HG02610 (cell line): ENCODE measurements at regions not wholly inside any gene's neighbourhood (a gene's known extent, or its start where the extent isn't known, plus 50 kb on each side); places are given as distances from the start of the nearest gene placed in this dataset.
"Not testable (repeated sequence)": the region's sequence is repeated elsewhere in the genome, so short reads cannot be mapped to it uniquely, and the experiment has no call there.

Source experiments
- ATAC-seq: cut with Tn5 transposase; IDR thresholded peaks from one replicate; pipeline ENCODE4 v1.9.1; 2021; ENCODE audit warnings: mild to moderate bottlenecking, moderate library complexity; ENCODE audit not compliant: unreplicated experiment

DNA sequence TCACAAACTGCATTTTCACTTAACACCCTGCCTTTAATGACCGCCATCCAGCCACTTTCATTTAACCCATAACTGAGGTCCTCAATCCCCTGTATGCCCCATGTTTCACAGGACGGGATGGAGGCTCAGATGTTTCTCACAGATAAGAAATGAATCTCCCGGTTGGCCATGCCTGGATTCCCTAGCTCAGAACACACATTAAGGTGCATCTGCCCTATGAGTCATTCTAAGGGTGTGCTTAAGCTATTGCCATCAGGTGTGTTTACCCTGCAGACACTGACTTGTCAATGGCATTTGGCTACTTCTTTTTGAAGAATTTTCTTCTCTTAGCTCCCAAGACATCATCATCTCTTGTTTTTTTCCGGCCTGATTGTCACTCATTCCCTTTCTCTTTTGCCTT, 222.6 kb upstream of the SMIM31 start:
- no peak for ATAC-seq

DNA sequence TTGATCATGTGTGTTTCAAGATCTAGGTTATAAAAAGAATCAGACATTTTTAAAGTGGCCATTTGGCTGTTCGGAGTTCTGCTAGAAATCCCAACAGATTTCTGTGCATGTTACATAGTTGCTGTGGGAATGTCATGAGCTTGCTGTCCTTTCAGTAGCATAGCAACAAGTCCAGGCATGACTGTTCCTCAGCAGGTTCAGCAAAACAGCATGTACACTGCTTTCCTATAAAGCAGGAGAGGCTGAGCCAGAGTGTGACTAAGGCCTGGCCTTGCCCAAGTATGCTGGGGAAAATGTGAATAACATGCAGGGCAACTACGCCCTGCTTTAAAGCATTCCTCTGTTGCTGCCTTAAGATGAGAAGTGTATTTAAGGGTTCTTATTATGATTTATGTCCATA, 217.1 kb upstream of the SMIM31 start:
- no peak for ATAC-seq

DNA sequence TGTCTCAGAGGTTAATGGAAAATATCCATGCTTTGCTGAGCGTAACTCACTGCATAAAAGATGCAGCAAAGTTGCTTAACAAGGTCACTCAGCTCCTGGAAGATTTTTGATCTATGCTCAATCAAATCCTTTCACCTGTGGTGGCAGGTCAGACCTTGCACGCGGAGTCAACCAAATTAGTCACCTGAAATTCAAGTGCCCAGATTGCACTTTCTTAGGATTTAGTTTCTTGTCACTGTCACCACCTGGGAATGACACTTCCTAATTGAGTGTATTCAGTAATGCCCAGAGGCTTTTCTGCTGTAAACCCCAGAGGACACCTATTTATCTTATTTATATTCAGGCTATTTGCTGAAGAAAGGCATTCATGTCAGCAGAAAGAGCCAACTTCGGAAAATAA, 215.8 kb upstream of the SMIM31 start:
- no peak for ATAC-seq

DNA sequence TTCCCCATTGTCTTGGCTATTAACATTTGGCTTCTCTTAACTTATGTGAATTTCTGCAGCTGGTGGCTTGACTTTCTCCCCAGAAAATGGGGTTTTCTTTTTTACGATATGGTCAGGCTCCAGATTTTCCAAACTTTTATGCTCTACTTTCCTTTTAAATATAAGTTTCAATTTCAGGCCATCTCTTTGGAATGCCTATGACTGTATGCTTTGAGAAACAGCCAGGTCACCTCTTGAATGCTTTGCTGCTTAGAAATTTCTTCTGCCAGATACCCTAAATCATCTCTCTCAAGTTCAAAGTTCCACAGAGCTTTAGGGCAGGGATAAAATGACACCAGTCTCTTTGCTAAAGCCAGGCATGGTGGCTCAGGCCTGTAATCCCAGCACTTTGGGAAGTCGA, 212.9 kb upstream of the SMIM31 start:
- ATAC-seq: no peak

DNA sequence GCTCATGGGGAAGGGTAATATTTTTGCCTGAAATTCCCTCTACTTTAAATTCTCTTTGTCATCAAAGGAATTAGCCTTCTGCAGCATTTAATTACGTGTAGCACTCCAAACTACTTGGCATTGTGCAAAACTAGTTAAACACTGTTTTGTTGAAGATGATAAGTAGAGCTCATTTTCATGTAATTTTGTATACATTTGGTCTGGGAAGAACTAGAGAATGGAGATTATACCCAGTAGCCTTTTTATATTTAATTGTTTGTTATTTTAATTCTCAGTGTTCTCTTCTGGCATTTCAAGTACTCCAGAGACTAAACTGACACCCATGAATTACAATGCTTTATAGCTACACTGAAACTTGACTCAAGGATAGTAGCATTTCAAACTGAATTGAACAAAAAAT, 211.5 kb upstream of the SMIM31 start:
- ATAC-seq: no peak

DNA sequence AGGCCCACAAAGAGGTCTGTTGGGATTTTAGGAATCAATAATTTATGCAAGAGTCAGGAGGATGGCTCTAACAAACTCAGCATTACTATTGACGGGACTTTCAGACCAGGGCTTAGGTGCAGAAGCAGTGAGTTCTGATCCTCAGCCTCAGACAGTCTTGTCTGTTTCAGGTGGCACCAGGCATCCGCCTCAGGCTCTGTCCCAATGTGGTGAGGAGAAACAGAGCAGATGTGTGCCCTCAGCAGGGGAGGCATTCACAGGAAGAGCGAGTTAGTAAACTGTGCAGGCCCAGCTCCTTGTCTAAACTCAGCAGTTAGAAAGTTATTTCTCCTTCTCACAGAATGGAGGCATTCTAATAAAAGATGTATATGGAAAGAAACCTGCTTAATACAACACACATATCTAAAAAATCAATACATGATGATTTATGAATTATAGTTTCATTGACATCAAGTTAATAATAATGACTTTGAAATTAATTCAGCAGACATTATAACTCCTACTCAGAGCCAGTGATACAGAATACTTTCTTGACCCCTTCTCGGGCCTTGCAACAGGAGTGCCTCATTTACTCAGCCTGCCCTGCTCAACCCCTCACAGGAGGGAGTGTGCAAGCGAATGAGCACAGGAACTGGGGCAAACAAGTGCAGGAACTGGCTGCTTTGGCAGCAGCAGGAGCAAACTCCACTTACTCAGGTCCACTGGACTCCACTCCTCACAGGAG, 202.8 kb upstream of the SMIM31 start:
- no peak for ATAC-seq

DNA sequence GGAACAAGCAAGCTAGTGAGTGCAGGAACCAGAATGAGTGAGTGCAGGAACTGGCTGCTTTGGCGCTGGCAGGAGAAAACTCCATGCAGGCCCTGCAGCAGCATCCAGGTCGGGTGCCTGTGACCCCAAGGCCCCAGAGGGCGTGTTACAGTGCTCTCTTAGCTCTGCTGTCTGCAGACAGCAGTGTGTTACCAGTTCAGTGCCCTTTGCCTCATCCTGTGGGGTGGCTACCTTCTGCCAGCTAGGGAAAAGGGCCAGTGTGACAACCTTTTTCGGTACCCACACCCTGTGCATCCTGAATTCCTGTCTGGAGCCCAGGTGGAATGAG, 202.3 kb upstream of the SMIM31 start:
- ATAC-seq: no peak

DNA sequence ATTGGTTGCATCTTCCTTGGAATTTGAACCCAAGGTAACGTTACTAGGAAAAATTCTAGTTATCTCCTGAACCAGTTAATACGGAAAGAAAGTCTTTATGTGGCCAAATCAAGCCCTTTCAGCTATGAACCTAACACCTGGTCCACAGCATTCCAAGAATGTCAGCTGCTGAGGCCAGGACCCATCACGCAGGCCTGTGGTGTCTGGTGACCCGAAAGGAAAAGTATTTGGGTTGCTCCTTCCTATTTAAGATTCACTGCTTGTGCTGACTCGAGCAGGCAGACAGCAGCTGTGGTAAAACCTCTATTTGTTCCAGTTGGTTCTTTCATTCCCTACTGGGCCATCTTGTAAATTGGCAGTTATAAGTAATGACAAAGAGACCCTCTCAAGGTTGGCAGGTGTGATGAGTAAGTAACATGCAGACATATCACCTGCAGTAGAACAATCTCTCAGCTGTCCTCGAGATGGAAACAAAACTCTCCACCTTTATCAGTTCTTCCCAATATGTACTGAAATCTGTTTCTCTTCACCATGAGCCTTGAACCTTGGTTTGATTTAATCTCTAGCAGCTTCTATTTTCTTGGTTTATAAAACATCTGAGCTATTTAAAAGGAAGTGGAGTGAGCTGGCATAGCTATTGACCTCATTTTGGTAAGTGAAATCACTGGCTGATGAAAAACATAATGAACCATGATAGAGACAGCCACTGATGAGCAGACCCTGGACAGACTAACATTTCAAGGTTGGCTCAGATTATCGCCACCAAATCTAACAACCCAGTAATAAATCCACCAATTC, 182.1 kb upstream of the SMIM31 start:
- ATAC-seq: no peak

DNA sequence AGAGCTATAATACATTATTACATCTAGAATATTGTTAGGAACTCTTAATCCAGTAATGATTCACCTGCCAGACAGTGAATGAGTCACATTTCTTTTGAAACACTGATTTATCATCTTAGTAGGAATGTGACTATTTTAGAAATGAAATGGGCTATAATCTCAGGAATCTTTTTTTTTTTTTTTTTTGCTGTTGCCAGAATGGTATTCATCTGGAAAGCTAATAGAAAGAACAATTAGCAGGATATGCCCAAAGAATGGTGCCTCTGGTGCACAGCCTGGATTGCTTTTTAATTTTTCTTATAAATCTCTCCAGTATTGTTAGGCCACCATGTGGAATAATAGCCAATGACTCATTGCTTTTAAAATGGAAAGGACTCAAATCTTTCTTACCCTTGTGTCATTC, 181.1 kb upstream of the SMIM31 start:
- ATAC-seq: no peak

DNA sequence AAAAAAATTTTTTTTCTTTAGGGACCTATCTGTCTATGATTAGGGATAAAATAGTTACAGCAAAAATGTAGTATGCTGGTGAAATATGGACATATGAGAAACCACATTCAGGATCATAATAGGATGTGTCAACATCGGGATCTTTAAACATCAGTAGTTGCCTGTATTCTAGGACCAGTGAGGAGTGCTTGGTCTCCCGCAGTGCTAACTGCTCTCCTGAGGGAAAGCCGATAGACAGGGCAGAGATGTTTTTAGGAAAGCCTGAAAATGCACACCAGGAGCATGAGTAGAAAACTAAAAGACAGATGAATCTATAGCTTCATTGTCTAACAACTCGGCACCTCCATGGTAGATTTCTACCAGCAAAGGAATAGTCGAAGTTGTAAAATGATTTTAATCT, 178.1 kb upstream of the SMIM31 start:
- no peak for ATAC-seq

DNA sequence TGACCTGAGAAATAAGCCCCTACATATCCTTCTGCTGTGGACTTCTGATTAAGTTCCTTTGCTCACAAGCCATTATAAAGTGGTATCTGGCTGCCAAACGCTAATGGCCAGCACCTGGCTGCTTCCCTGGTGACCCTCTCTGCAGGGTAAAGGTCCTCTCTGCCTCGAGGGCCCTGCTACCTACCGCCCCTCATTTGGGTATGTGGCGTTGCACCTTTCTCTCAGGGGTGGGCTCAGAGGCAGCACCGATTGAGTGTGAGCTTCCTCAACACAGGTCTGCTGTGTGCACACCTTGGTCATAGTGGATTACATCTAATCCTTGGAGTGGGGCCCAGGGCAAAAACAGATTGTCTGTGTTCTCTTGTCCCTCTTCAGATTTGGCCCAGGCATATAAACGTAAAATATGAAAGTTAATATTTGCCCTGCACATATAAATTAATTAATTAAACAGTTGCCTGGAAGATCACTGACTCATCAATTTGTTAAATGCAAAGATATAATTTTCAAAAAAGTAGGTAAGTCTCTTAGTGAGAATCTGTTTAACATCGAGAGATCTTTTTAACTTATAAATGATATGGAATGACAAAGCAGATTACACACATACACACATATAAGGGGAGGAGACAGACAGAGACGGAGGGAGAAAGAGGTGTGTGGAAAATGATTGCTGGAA, 174.5 kb upstream of the SMIM31 start:
- ATAC-seq: no peak

DNA sequence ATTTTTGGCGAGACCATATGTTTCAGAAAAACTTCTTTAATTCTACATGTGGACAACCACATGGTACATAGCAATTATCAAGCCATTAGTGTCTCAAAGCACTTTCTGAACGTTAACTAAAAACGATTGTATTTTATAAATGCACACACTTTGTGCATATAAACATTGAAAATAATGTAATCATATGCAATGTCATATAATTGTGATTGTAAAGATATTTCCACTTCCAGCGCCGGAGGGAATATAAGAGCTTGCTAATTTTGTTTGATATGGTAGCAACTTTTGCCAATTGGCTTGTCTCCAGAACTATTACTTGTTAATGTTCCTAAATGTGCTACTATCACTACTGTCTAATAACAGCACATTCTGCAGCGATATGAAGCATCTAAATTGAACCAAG, 162.3 kb upstream of the SMIM31 start:
- ATAC-seq: no peak

DNA sequence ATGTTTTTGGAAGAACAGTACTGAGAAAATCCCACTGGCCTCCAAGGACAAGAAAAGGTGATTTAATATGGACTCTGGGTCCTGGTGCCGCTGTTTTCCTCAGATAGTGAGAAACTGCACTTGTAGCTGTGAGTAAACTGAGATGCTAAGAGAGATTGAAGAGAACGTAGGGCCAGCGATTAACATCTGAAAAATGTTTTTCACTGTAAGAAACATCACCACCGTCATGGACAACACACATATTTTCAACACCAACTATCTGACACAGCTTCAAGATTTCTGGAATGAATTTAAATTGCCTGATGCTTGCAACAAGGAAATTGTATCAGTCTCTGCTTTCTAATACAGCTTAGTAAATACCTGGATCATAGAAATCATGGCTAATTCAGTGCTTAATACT, 158.2 kb upstream of the SMIM31 start:
- no peak for ATAC-seq

DNA sequence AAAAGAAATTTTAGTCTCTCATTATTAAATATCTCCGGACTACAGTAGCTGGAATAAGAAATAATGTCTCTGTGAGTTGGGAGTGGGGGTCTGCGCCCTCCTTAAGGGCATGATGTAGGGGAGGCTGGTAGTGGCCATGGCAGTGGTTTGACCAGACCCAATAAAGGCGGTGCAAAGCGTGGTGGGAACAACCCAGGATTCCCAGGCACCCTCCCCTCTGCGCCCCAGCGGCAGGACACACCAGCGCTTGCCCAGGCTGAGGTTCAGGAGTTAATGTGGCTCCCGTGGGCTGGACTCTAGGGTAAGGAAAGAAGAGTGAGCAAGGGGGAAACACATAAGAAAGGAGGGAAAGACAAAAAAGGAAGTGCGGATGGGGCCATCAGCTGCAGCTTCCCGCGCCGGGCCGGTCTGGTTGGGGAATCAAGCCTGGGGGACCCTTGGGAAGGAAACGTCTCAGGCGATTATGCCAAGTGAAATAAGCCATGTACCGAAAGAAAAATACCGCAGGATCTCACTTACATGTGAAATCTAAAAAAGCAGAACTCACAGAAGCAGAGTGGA, 157.5 kb upstream of the SMIM31 start:
- ATAC-seq: peak; percentile 46

DNA sequence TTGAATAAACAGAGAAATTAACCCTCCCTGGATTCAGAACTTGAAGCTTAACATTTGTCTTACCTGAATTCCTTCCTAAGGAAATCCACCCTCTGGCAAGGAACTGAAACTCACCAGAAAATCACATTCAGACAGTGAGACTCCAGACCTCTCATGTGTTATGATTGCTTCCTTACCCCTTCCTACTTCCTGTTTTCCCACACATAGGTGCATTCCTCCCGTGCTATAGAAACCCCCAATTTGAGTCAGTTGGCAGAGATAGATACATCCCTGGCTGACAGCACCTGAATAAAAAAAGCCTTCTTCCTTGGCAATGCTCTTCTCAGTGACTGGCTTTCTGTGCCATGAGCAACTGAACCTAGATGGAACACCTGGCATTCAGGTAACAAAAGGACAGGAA, 157.0 kb upstream of the SMIM31 start:
- ATAC-seq: peak; percentile 72

DNA sequence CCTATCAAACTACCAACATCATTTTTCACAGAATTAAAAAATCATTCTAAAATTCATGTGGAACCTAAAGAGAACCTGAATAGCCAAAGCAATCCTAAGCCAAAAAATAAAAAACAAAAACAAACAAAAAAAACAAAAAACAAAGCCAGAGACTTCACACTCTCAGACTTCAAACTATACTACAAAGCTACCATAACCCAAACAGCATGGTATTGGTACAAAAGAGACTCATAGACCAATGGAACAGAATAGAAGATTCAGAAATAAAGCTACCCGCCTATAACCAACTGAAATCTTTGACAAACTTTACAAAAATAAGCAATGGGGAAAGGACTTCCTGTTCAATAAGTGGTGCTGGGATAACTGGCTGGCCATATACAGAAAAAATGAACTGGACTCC, 152.3 kb upstream of the SMIM31 start:
- ATAC-seq: no peak

DNA sequence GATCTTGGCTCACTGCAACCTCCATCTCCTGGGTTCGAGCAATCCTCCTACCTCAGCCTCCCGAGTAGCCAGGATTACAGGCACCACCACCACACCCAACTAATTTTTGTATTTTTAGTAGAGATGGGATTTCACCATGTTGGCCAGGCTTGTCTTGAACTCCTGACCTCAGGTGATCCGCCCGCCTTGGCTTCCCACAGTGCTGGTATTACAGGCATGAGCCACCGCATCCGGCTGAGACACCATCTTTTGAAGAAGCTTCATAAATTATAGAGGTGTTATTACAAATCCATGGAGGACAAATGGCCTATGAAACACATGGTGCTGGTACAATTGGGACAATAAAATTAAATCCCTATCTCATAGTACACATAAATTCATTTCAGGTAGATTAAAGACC, 148.1 kb upstream of the SMIM31 start:
- ATAC-seq: not testable (repeated sequence)

DNA sequence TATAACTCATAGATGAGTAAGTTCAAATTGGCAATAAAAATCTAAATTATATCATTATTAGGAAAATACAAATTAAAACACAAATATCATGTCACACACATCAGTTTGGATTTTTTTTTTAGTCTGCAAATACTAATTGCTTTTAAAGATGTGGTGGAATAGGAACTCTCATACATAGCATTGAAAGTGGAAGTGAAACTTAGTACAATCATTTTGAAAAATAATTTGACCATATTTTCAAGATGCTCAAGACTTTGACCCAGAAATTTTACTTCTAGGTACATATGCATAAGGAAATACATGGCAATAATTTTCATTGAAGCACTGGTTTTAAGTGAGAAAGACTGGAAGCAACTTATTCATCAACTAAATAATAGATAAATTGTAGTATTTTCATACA, 147.5 kb upstream of the SMIM31 start:
- ATAC-seq: peak; percentile 98

DNA sequence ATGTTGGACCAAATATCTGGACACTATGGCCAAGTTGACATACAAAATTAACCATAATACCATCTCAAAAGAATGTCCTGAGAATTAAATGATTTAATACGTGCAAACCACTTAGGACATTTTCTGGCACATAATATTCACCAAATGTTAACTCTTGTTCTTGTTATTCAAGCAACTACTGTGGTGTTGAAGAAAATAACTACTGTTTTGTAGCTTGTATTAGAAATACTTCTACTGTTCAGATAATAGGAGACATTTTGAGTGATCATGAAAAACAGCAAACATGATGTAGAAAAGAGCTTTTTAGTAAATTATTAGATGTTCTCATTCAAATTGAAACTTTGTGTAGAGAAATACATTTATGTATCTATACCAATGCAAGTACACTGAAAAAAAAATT, 140.7 kb upstream of the SMIM31 start:
- ATAC-seq: no peak

DNA sequence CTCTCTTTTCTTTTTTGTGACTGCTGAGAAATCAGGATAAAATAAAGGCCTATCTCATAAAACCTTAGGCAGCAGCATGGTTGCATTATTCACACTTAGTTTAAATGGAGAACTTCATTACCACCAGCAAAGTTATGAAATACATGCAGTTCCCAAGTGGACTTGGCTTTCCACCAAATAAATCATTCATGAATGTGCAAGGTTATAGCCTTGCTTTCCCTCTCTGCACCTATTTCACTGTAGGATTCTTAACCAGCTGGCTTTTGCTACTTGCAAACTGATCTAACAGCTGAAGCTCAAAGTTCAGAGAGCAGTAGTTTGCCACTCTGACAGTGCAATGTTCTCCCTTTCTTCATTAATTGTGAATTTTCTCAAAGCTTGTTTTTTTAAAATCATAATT, 140.1 kb upstream of the SMIM31 start:
- ATAC-seq: no peak

DNA sequence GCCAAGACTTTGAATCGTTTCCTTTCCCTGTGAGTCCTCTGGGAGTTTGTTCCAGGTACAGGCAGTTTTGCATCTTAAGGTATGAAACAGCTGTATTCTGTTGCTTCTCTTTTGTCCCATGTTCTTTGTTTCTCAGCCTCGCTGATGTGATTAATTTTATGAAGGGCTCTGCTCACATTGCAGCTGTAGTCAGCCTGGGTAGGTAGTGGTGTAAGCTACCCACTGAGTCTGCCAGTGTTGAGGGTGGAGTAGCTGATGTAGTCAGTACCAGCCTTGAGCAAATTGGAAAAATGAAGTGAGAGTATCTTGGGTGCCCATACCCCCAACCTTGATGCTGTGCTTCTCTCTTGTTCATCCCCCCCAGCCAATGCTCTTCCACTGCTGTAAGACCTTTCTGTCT, 139.6 kb upstream of the SMIM31 start:
- no peak for ATAC-seq

DNA sequence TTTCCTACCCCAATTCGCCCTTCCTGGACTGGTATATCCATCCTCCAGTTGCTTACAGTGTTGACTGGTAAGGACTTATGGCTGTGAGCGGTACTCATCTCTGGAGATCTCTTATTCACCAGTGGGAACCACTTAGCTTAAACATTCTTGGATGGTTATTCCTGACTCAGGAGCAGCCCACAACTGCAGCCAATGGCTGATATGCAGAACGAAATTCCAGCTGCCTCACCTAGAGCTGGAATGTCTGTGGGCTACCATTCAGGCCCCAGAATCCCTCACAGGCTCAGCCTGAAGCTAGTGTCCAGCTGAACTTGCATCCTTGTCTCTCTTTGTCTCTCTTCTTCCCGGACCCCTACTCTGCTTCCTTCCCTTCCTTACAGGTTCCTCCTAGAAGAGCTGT, 138.9 kb upstream of the SMIM31 start:
- no peak for ATAC-seq
